Ishikawa (cell line): ENCODE measurements at regions not wholly inside any gene's neighbourhood (a gene's known extent, or its start where the extent isn't known, plus 50 kb on each side); places are given as distances from the start of the nearest gene placed in this dataset.

Experiments
- CEBPB ChIP-seq: IDR thresholded peaks from 2 replicates; pipeline ENCODE4 v1.6.1; 2012
- CREB1 ChIP-seq: IDR thresholded peaks from 2 replicates; pipeline ENCODE4 v1.6.1; 2012; ENCODE audit warnings: low read depth
- EGR1 ChIP-seq: IDR thresholded peaks from 2 replicates; pipeline ENCODE4 v1.6.1; 2012
- EP300 ChIP-seq: IDR thresholded peaks from 2 replicates; pipeline ENCODE4 v1.6.1; 2012; ENCODE audit warnings: borderline replicate concordance
- FOXM1 ChIP-seq: IDR thresholded peaks from 2 replicates; pipeline ENCODE4 v1.6.1; 2012; ENCODE audit warnings: low read depth, borderline replicate concordance
- MAX ChIP-seq: IDR thresholded peaks from 2 replicates; pipeline ENCODE4 v1.6.1; 2012
- NFIC ChIP-seq: IDR thresholded peaks from 2 replicates; pipeline ENCODE4 v1.6.1; 2012
- RAD21 ChIP-seq: IDR thresholded peaks from 2 replicates; pipeline ENCODE4 v1.6.1; 2012; ENCODE audit warnings: low read depth
- REST ChIP-seq: IDR thresholded peaks from 2 replicates; pipeline ENCODE4 v1.6.1; 2012; ENCODE audit warnings: low read depth, mild to moderate bottlenecking
- TAF1 ChIP-seq: IDR thresholded peaks from 2 replicates; pipeline ENCODE4 v1.6.1; 2012; ENCODE audit warnings: low read depth, mild to moderate bottlenecking
- TCF12 ChIP-seq: IDR thresholded peaks from 2 replicates; pipeline ENCODE4 v1.6.1; 2012; ENCODE audit warnings: low read depth
- TEAD4 ChIP-seq: IDR thresholded peaks from 2 replicates; pipeline ENCODE4 v1.6.1; 2012
- USF1 ChIP-seq: IDR thresholded peaks from 2 replicates; pipeline ENCODE4 v1.6.1; 2012
- YY1 ChIP-seq: IDR thresholded peaks from 2 replicates; pipeline ENCODE4 v1.6.1; 2012; ENCODE audit warnings: low read depth
- ZBTB7A ChIP-seq: IDR thresholded peaks from 2 replicates; pipeline ENCODE4 v1.6.1; 2012; ENCODE audit warnings: low read depth

- TF ChIP-seq TAF1 (no peak), RAD21 (no peak), YY1 (no peak), USF1 (no peak), EP300 (no peak), ZBTB7A (no peak), FOXM1 (no peak), TEAD4 (no peak), REST (no peak), TCF12 (no peak), CEBPB (no peak), EGR1 (no peak), MAX (no peak), CREB1 (no peak), NFIC (no peak)
These were observed 189.8 kb upstream of the BRINP1 start for GRCh38 chr9:119559056-119559455.

- TF ChIP-seq ZBTB7A (no peak), USF1 (no peak), RAD21 (peak; percentile 70), NFIC (peak; percentile 11; the same call in 1 of the 2 replicates)
These were observed 187.1 kb upstream of the BRINP1 start for GRCh38 chr9:119556129-119556875.

- TF ChIP-seq TEAD4 (no peak), ZBTB7A (no peak), EGR1 (no peak), MAX (no peak), CREB1 (no peak), RAD21 (no peak), TCF12 (no peak), YY1 (no peak), USF1 (no peak), NFIC (no peak), FOXM1 (no peak), REST (no peak), TAF1 (no peak)
These were observed 175.3 kb upstream of the BRINP1 start for GRCh38 chr9:119544492-119544891.

- TF ChIP-seq MAX (no peak), CEBPB (no peak), USF1 (no peak), TEAD4 (no peak), EGR1 (no peak), TCF12 (no peak), TAF1 (no peak), REST (no peak), CREB1 (no peak), RAD21 (no peak), NFIC (no peak), FOXM1 (no peak), EP300 (no peak), ZBTB7A (no peak)
These were observed 167.9 kb upstream of the BRINP1 start for GRCh38 chr9:119537138-119537537.
